Neuronal stem cell (in vitro differentiated cells): ENCODE measurements at regions not wholly inside any gene's neighbourhood (a gene's known extent, or its start where the extent isn't known, plus 50 kb on each side); places are given as distances from the start of the nearest gene placed in this dataset.
A peak's percentile ranks its signal among the peaks of the same experiment; 100 is the strongest.

Experiments used
- DNase-seq: peaks from one replicate; pipeline ENCODE4 v3.0.0-alpha.2; 2013; ENCODE audit warnings: low spot score
- H2AFZ ChIP-seq: one replicate; pipeline ENCODE4 v1.6.1; 2013; ENCODE audit warnings: mild to moderate bottlenecking, low read length, inconsistent platforms
- H2AK5ac ChIP-seq: 2 replicates; pipeline ENCODE4 v1.6.1; 2013; ENCODE audit warnings: low read depth, mild to moderate bottlenecking, inconsistent platforms, low read length, moderate library complexity, mixed read lengths
- H2BK120ac ChIP-seq: 2 replicates; pipeline ENCODE4 v1.6.1; 2013; ENCODE audit warnings: low read depth, mild to moderate bottlenecking, inconsistent platforms, low read length, moderate library complexity, mixed read lengths
- H2BK12ac ChIP-seq: one replicate; pipeline ENCODE4 v1.6.1; 2013; ENCODE audit warnings: low read length, inconsistent platforms
- H2BK15ac ChIP-seq: 2 replicates; pipeline ENCODE4 v1.6.1; 2013; ENCODE audit warnings: mild to moderate bottlenecking, low read length, inconsistent platforms, mixed read lengths
- H2BK5ac ChIP-seq: one replicate; pipeline ENCODE4 v1.6.1; 2013; ENCODE audit warnings: inconsistent platforms, mild to moderate bottlenecking, low read length, moderate library complexity
- H3K14ac ChIP-seq: one replicate; pipeline ENCODE4 v1.6.1; 2013; ENCODE audit warnings: low read length, inconsistent platforms
- H3K18ac ChIP-seq: 2 replicates; pipeline ENCODE4 v1.6.1; 2013; ENCODE audit warnings: low read length, inconsistent platforms
- H3K23ac ChIP-seq: 2 replicates; pipeline ENCODE4 v1.6.1; 2013; ENCODE audit warnings: low read depth, mild to moderate bottlenecking, mixed read lengths, low read length, inconsistent platforms; ENCODE audit not compliant: poor library complexity
- H3K27ac ChIP-seq: replicated peaks from 3 replicates; pipeline ENCODE4 v1.5.1; 2013; ENCODE audit warnings: low read length, inconsistent platforms
- H3K27me3 ChIP-seq, 3 experiments: 2 replicates each; pipeline ENCODE4 v1.6.1; 2013; ENCODE audit warnings: low read length in 3 of 3, mild to moderate bottlenecking in 2 of 3, inconsistent platforms in 1 of 3, low read depth in 1 of 3, mixed read lengths in 1 of 3, moderate library complexity in 1 of 3; ENCODE audit not compliant: control insufficient read depth in 3 of 3, insufficient read depth in 3 of 3
- H3K36me3 ChIP-seq, 2 donors: replicated peaks in 1 of 2; 2 replicates each; pipeline ENCODE4 v1.6.1; 2013; ENCODE audit warnings: low read length in 2 of 2; ENCODE audit not compliant: control insufficient read depth in 2 of 2, insufficient read depth in 2 of 2
- H3K4ac ChIP-seq: 2 replicates; pipeline ENCODE4 v1.6.1; 2013; ENCODE audit warnings: inconsistent platforms, mild to moderate bottlenecking, low read length, moderate library complexity
- H3K4me1 ChIP-seq, 2 donors: 1 replicate in 1 of 2; 2 replicates in 1 of 2; pipeline ENCODE4 v1.6.1; 2013; ENCODE audit warnings: low read length in 2 of 2, low read depth in 1 of 2; ENCODE audit not compliant: control insufficient read depth in 2 of 2, insufficient read depth in 1 of 2
- H3K4me2 ChIP-seq: one replicate; pipeline ENCODE4 v1.6.1; 2013; ENCODE audit warnings: mild to moderate bottlenecking, low read length, inconsistent platforms; ENCODE audit not compliant: insufficient read depth, poor library complexity, severe bottlenecking
- H3K4me3 ChIP-seq, 2 donors: 2 replicates each; pipeline ENCODE4 v1.5.1; 2013; ENCODE audit warnings: low read length in 2 of 2, mild to moderate bottlenecking in 2 of 2, inconsistent platforms in 1 of 2, moderate library complexity in 1 of 2
- H3K79me1 ChIP-seq: one replicate; pipeline ENCODE4 v1.6.1; 2013; ENCODE audit warnings: low read depth, mild to moderate bottlenecking, inconsistent platforms, low read length, moderate library complexity
- H3K9ac ChIP-seq: one replicate; pipeline ENCODE4 v1.6.1; 2013; ENCODE audit warnings: mild to moderate bottlenecking, low read depth, low read length, inconsistent platforms; ENCODE audit not compliant: poor library complexity
- H3K9me3 ChIP-seq, 2 donors: replicated peaks in 1 of 2; 2 replicates each; pipeline versions ENCODE3 to v1.6.1; 2013; ENCODE audit warnings: low read length in 2 of 2, mild to moderate bottlenecking in 2 of 2, inconsistent platforms in 1 of 2, low read depth in 1 of 2, mixed read lengths in 1 of 2, moderate library complexity in 1 of 2; ENCODE audit not compliant: control insufficient read depth in 2 of 2, insufficient read depth in 1 of 2
- H4K8ac ChIP-seq: one replicate; pipeline ENCODE4 v1.6.1; 2013; ENCODE audit warnings: low read depth, mild to moderate bottlenecking, inconsistent platforms, low read length, moderate library complexity
- H4K91ac ChIP-seq: one replicate; pipeline ENCODE4 v1.6.1; 2013; ENCODE audit warnings: low read length, low read depth, mild to moderate bottlenecking, inconsistent platforms; ENCODE audit not compliant: poor library complexity
- WGBS, 2 donors: extraction: QIAGEN DNeasy Blood & Tissue Kit; methylation state at CpG; one replicate each; pipeline ENCODE4 v1.1.7; 2013; ENCODE audit warnings: missing lambda C conversion rate in 2 of 2, mixed read lengths in 1 of 2; ENCODE audit not compliant: insufficient read length in 2 of 2, insufficient replicate concordance in 1 of 2; ENCODE audit errors: extremely low coverage in 2 of 2; 5-methylcytosine and 5-hydroxymethylcytosine counted together

DNA sequence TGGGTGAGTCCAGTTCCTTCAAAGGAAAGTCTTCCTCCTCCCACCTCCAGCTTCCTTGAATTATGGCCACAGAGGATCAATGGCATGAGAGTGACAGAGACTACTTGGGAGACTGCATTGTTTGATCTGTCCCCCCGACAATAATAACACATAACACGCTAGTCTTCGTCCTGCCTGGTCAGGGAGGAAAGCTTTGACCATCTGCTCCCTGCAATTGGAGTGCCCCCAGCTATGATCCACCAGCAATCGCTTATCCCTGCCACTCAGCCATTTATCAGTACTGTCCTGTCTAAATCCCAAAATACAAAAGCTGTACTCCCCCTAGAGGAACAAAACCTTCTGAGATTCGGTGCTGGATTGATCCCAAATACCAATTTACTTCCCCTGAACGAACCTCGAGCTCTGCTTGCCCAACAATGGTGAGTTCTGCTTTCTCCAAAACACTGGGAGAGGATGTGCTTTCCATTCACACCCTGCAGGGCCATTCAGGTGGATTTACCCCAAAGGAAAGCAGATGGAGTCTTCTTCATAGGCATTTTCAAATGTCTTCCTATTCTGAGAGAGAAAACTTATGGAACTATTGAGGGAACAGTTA, 466.7 kb downstream of the TSHZ3 start:
- no peaks in the 10 kb centered on the region for H3K9me3 ChIP-seq
- H3K27me3 ChIP-seq, result no peaks in the 10 kb centered on the region
- H2AFZ ChIP-seq, result no peak overlapping the region
- no peak overlapping the region for H3K27ac ChIP-seq
- H3K18ac ChIP-seq, result no peak overlapping the region
- no peak overlapping the region for H2BK15ac ChIP-seq
- no peak overlapping the region for H3K9ac ChIP-seq
- no peak overlapping the region for H4K8ac ChIP-seq
- H3K4me2 ChIP-seq, result no peak overlapping the region
- no peak for DNase-seq
- no peak overlapping the region for H3K4me3 ChIP-seq
- H3K79me1 ChIP-seq, result no peaks in the 10 kb centered on the region
- no peak overlapping the region for H2BK120ac ChIP-seq
- H2BK12ac ChIP-seq, result no peak overlapping the region
- H3K36me3 ChIP-seq, result no peaks in the 10 kb centered on the region
- WGBS, 2 donors, result no CpG with 5 or more reads among the region's 7 CpGs
- H3K4me1 ChIP-seq, result peaks cover 0 to 2% of the 10 kb centered on the region in 2 donors
- no peak overlapping the region for H3K4ac ChIP-seq
- no peak overlapping the region for H3K23ac ChIP-seq
- no peak overlapping the region for H4K91ac ChIP-seq
- no peak overlapping the region for H2AK5ac ChIP-seq
- no peak overlapping the region for H3K14ac ChIP-seq
- H2BK5ac ChIP-seq, result no peak overlapping the region

DNA sequence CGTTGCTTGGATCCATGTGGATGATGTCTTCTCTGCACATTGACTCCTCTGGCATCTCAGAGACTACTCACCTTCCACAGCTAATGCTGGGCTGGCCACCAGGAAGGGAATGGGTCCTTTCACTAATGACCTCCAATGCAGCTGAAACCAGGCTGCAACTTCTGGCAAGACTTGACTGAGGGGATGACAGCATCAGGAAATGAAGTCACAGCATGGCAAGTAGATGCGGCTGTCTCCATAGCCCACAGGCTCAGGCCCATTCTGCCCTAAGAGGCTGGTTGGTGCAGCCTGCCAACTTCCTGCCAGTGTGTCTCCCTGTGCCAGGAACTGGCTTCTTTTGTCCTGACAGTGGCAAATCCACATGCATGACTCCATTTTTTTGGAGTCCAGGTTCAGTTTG, 467.3 kb downstream of the TSHZ3 start:
- H2BK12ac ChIP-seq, result no peak overlapping the region
- H3K36me3 ChIP-seq, result no peaks in the 10 kb centered on the region
- peak overlapping the region; percentile 29 for H3K18ac ChIP-seq
- no peak overlapping the region for H3K14ac ChIP-seq
- no peak overlapping the region for H2BK15ac ChIP-seq
- H2AFZ ChIP-seq, result no peak overlapping the region
- no CpG with 5 or more reads among the region's 2 CpGs for WGBS, 2 donors
- H3K79me1 ChIP-seq, result no peaks in the 10 kb centered on the region
- H2BK5ac ChIP-seq, result no peak overlapping the region
- no peak overlapping the region for H3K4me2 ChIP-seq
- H3K27ac ChIP-seq, result no peak overlapping the region
- no peaks in the 10 kb centered on the region for H3K27me3 ChIP-seq
- no peak overlapping the region for H3K4ac ChIP-seq
- H3K9ac ChIP-seq, result no peak overlapping the region
- H4K8ac ChIP-seq, result no peak overlapping the region
- H3K9me3 ChIP-seq, result no peaks in the 10 kb centered on the region
- no peak overlapping the region for H2BK120ac ChIP-seq
- H3K4me3 ChIP-seq, result peak overlapping the region in 1 of 2 donors; percentile 13
- no peak overlapping the region for H3K23ac ChIP-seq
- H2AK5ac ChIP-seq, result no peak overlapping the region
- H3K4me1 ChIP-seq, result peaks cover 0 to 2% of the 10 kb centered on the region in 2 donors
- H4K91ac ChIP-seq, result no peak overlapping the region
- no peak for DNase-seq

DNA sequence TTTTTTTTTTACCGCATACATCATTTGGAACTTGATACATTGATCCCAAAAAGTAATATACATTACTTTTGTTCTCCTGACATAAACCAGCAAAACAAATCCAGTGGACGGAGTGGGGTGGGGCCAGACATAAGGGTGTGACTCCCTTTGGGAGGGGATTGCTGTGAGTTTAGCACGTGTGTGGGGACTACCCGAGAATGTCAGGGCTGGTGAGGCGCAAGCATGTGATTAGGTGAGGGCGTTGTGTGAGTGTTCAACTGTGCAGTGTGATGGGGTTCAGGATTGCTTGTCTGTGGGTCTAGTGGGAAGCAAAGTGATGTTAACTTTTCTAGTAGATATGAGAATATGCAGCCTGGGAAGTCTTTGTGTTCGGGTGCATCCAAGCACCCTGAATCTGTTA, 468.0 kb downstream of the TSHZ3 start:
- Histone ChIP-seq H3K9me3 (no peaks in the 10 kb centered on the region), H2AK5ac (no peak overlapping the region), H3K14ac (no peak overlapping the region), H4K8ac (no peak overlapping the region), H3K23ac (no peak overlapping the region), H2BK5ac (no peak overlapping the region), H2BK12ac (no peak overlapping the region), H4K91ac (no peak overlapping the region), H3K27me3 (no peaks in the 10 kb centered on the region), H3K9ac (no peak overlapping the region), H3K79me1 (no peaks in the 10 kb centered on the region), H3K4ac (no peak overlapping the region), H3K36me3 (no peaks in the 10 kb centered on the region), H2AFZ (no peak overlapping the region), H3K27ac (no peak overlapping the region), H3K4me1 (peaks cover 0 to 2% of the 10 kb centered on the region in 2 donors), H3K4me3 (no peak overlapping the region), H3K4me2 (no peak overlapping the region), H3K18ac (no peak overlapping the region), H2BK15ac (no peak overlapping the region), H2BK120ac (no peak overlapping the region)
- no peak for DNase-seq
- WGBS, 2 donors, result no CpG with 5 or more reads among the region's 7 CpGs

DNA sequence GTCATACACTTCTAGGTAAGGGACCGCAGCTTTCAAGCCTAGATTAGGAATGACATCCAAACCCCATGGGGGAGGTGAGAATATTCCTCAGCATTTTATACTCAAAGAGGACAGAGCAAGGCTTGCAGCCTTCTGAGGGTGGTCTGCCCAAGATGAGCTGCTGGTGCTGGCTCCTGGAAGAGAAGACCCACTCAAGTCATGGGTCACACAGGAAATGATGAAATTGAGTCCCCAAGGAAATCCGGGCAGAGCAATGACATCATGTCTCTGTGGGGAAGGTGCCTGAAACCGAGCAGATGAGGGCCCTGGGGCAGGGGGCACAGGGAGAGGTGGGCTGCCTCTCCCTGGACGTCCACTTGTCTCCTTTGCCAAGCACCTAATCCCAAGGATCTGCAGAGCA, 468.7 kb downstream of the TSHZ3 start:
- H3K23ac ChIP-seq, result no peak overlapping the region
- no peaks in the 10 kb centered on the region for H3K4me1 ChIP-seq
- no peak overlapping the region for H3K9ac ChIP-seq
- no peak overlapping the region for H3K14ac ChIP-seq
- H2AFZ ChIP-seq, result no peak overlapping the region
- H2BK5ac ChIP-seq, result no peak overlapping the region
- H2AK5ac ChIP-seq, result no peak overlapping the region
- no peak overlapping the region for H3K18ac ChIP-seq
- H3K4me3 ChIP-seq, result no peak overlapping the region
- no CpG with 5 or more reads among the region's 4 CpGs for WGBS, 2 donors
- H3K79me1 ChIP-seq, result no peaks in the 10 kb centered on the region
- no peak overlapping the region for H4K91ac ChIP-seq
- no peaks in the 10 kb centered on the region for H3K36me3 ChIP-seq
- no peak overlapping the region for H2BK15ac ChIP-seq
- no peak overlapping the region for H3K4me2 ChIP-seq
- H3K27ac ChIP-seq, result no peak overlapping the region
- H2BK120ac ChIP-seq, result no peak overlapping the region
- no peak for DNase-seq
- H3K27me3 ChIP-seq, result no peaks in the 10 kb centered on the region
- no peak overlapping the region for H4K8ac ChIP-seq
- H2BK12ac ChIP-seq, result no peak overlapping the region
- no peaks in the 10 kb centered on the region for H3K9me3 ChIP-seq
- no peak overlapping the region for H3K4ac ChIP-seq
